ENCODE measurements at regions not wholly inside any gene's neighbourhood (a gene's known extent, or its start where the extent isn't known, plus 50 kb on each side); places are given as distances from the start of the nearest gene placed in this dataset.

DNA sequence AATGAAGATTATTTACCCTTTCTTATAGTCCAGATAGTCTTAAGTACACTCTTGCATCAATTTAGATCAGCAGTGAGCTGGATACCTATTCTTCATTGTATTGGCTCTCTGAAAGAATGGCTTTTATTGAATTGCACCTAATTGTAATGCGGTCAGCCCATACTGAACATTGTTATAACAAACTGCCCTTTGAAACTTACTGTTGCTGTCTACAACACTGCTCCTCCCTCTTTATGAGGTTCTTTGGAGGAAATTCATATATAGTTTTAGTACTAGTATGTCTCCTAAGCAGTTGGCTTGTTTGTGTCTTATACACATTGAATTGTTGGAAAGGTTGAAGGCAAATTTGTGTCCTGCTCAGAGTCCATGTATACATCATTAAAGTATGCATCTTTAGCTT, 66.5 kb upstream of the UGP2 start:
- ATAC-seq (no peak), DNase-seq (ENCODE audit: low spot score in 2 of 2) (no peak)
- no peak overlapping the region for H3K27ac Mint-ChIP-seq
- no peak overlapping the region for H3K4me3 Mint-ChIP-seq
- no peaks in the 10 kb centered on the region for H3K9me3 Mint-ChIP-seq
- H3K36me3 Mint-ChIP-seq: no peaks in the 10 kb centered on the region
- no peaks in the 10 kb centered on the region for H3K4me1 Mint-ChIP-seq

DNA sequence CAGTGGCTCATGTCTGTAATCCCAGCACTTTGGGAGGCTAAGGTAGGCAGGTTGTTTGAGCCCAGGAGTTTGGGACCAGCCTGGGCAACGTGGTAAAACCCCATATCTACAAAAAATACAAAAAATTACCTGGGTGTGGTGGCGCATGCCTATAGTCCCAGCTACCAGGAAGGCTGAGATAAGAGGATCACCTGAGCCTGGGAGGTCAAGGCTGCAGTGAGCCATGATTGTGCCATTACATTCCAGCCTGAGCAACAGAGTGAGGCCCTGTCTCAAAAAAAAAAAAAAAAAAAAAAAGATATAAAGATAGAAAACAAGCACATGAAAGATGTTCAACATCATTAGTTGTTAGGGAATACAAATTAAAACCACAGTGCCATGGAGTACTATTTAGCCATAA, 65.3 kb upstream of the UGP2 start:
- ATAC-seq (no peak), DNase-seq (ENCODE audit: low spot score in 2 of 2) (no peak)
- H3K9me3 Mint-ChIP-seq: no peaks in the 10 kb centered on the region
- no peaks in the 10 kb centered on the region for H3K36me3 Mint-ChIP-seq
- H3K4me1 Mint-ChIP-seq: no peaks in the 10 kb centered on the region
- no peak overlapping the region for H3K4me3 Mint-ChIP-seq
- H3K27ac Mint-ChIP-seq: no peak overlapping the region

DNA sequence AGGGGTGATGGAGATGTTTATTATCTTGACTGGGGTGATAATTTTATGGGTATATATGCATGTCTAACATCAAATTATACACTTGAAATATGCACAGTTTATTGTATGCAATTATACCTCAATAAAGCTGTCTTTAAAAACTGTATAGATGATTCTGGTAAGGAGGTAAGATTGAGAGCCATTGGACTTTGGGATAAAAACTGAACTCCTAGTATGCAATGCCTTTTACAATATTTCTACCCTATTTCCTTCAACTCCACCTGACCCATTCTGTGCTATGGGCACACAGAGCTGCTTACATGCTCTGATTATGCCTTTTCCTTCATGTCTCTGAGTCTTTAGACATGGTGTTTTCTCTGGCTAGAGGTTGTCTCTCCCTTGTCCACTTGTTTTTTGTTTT, 63.9 kb upstream of the UGP2 start:
- H3K4me1 Mint-ChIP-seq: no peaks in the 10 kb centered on the region
- H3K4me3 Mint-ChIP-seq: no peak overlapping the region
- DNase-seq (ENCODE audit: low spot score in 2 of 2) (no peak), ATAC-seq (no peak)
- no peaks in the 10 kb centered on the region for H3K36me3 Mint-ChIP-seq
- no peak overlapping the region for H3K27ac Mint-ChIP-seq
- H3K9me3 Mint-ChIP-seq: no peaks in the 10 kb centered on the region

DNA sequence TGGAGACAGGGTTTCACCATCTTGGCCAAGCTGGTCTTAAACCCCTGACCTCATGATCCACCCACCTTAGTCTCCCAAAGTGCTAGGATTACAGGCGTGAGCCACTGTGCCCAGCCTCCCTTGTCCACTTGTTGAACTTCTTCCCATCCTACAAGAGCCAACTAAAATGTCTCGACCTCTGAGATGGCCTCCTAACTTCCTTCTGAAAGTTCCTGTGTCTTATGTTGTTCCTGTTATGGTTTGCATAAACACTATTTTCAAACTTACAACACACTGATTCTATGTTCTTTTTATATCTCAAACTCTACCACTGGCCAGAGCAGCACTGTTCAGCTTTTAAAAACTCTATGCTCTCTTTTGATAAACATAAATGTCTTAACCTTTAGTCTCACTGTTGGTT, 63.3 kb upstream of the UGP2 start:
- Mint-ChIP-seq H3K4me1 (no peaks in the 10 kb centered on the region), H3K36me3 (no peaks in the 10 kb centered on the region), H3K27ac (no peak overlapping the region), H3K4me3 (no peak overlapping the region), H3K9me3 (no peaks in the 10 kb centered on the region)
- DNase-seq (ENCODE audit: low spot score in 2 of 2): no peak
- no peak for ATAC-seq

DNA sequence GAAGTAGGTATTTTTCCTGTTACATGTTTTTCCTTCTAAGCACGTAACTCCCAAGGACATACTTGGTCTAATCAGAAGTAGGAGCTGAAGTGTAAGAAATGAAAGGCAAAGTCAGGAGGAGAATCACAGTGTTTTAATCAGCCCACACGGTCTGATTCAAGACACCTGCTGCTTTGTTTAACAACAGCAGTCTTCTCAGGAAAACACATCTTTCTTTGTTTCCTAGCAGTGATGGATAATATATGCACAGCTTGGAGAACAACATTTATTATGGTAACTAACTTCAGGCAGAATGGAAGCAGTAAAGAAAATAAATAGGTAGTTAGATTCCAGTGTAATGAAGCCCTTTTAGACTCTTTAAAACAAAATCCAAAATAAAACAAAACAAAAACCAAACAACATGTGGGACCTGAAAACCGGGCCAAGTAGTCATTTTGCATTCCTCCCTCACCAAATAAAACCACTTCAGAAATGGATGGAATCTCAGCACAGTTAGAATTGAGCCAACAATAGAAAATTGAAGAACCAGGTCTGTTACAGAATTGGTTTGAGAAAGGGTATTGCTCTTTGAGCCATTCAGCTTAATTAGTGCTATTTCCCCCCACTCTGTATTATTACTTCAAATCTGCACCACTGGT, 61.1 kb upstream of the UGP2 start:
- Mint-ChIP-seq H3K9me3 (no peaks in the 10 kb centered on the region), H3K36me3 (no peaks in the 10 kb centered on the region), H3K4me3 (no peak overlapping the region), H3K27ac (no peak overlapping the region), H3K4me1 (no peaks in the 10 kb centered on the region)
- DNase-seq (ENCODE audit: low spot score in 2 of 2) (no peak), ATAC-seq (no peak)

DNA sequence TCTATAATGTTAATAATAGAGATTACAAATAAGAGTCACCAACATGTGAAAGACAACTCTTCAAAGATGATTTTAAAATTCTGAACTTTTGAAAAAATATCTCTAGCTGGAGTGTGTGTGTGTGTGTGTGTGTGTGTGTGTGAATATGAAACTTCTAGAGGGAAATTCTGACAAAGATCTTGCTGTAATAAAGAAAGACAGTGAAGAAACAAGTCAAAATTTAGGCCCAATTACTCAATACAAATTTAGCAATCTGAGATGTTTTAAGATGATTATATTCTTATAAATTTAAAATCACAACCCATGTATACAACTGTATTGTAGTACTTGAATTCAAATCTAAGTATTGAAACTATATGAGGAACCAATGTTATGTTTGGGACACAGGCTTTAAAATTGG, 57.2 kb upstream of the UGP2 start:
- Mint-ChIP-seq H3K4me1 (no peaks in the 10 kb centered on the region), H3K36me3 (no peaks in the 10 kb centered on the region), H3K4me3 (no peak overlapping the region), H3K9me3 (no peaks in the 10 kb centered on the region), H3K27ac (no peak overlapping the region)
- no peak for ATAC-seq
- DNase-seq (ENCODE audit: low spot score in 2 of 2): no peak

DNA sequence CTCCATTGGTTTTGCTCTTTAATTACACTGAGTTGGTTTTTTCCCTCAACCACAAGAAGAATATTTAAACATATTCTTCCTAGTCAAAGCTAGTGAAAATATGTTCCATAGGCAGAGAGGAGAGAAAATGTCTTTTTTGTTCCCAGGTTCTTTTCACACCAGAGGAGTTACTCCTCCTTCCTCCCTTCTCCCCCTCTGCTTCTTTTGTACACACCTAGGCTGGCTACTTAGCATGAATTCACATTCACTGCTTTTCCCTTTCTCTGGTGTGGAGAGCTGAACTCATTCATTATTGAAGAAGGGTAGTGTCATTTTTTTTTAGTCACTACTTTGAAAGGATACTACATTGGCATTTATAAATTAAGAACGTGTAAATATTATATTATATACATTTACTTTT, 56.6 kb upstream of the UGP2 start:
- no peak for ATAC-seq
- Mint-ChIP-seq H3K4me1 (peaks cover 2% of the 10 kb centered on the region), H3K36me3 (no peaks in the 10 kb centered on the region), H3K27ac (no peak overlapping the region), H3K4me3 (no peak overlapping the region), H3K9me3 (no peaks in the 10 kb centered on the region)
- DNase-seq (ENCODE audit: low spot score in 2 of 2): no peak

DNA sequence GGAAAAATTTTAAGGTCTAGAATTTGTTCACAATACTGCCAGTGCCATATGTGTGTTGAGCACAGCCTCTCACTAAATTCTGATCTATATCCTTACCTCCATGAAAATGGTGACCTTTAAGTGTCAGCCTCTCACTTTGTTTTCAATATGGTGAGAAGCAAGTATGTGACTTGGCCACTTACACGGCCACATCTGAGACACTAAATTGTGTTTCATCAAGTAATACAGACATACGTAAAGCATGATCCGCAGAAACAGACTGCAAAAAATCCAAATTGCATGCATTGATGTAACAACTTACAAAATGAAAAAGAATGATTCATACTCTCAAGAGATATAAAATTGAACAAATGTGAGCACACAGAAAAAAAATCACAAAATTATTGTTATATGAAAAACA, 55.2 kb upstream of the UGP2 start:
- DNase-seq (ENCODE audit: low spot score in 2 of 2): no peak
- no peak overlapping the region for H3K27ac Mint-ChIP-seq
- no peak for ATAC-seq
- H3K4me1 Mint-ChIP-seq: peaks cover 6% of the 10 kb centered on the region
- no peak overlapping the region for H3K4me3 Mint-ChIP-seq
- no peaks in the 10 kb centered on the region for H3K9me3 Mint-ChIP-seq
- no peaks in the 10 kb centered on the region for H3K36me3 Mint-ChIP-seq

DNA sequence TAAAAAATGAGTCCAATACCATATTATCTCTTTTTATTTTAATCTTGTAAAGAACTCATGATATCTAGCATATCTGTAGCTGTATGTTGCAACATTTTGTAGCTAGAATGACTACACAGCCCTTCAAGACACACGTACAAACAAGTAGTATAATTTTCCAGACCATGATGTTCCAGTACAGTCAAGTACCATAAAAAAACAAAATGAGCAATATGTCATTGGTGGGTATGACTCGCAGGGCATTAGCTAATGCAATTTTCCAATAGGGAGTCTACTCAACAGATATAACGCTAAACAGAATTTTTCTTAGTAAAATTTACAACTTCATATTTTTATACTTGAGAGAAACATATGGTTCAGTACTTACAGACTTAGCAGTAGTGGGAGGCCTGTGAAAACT, 53.6 kb upstream of the UGP2 start:
- Mint-ChIP-seq H3K27ac (no peak overlapping the region), H3K4me1 (peaks cover 13% of the 10 kb centered on the region), H3K36me3 (no peaks in the 10 kb centered on the region), H3K4me3 (no peak overlapping the region), H3K9me3 (peaks cover 2% of the 10 kb centered on the region)
- DNase-seq (ENCODE audit: low spot score in 2 of 2): no peak
- no peak for ATAC-seq

DNA sequence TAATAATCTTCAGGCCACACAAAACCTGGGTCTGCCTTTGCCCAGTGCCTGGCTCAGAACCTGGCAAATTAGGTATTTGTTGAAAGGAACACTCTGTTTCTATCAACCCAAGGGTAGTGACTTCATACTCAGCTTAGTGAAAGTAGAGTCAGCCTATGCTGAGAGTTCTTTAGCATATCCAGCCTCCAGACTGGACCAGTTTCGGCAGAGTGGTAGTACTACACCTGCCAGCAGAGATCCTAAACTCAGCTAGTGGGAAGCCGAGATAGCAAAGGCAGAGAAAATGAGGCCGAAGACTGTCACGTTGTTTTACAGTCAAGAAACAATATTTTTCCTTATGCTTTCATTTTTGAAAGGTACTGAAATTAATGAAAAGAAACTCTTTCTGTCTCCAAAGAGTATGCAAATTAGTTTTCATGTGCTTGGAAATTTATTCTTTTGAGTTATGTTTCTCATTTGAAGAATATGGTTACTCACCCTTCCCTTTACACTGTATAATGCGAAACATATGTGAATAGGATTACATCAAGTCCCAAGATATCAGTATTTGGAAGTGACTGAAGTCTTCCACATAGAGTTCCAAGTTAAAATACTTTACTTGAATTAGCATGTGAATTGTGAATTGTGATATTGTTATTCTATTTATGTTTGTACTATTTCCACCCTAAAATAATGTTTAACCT, 52.2 kb upstream of the UGP2 start:
- H3K36me3 Mint-ChIP-seq: no peaks in the 10 kb centered on the region
- no peak overlapping the region for H3K27ac Mint-ChIP-seq
- no peak for DNase-seq (ENCODE audit: low spot score in 2 of 2)
- no peak overlapping the region for H3K4me3 Mint-ChIP-seq
- peaks cover 2% of the 10 kb centered on the region for H3K9me3 Mint-ChIP-seq
- no peak for ATAC-seq
- peaks cover 13% of the 10 kb centered on the region for H3K4me1 Mint-ChIP-seq

DNA sequence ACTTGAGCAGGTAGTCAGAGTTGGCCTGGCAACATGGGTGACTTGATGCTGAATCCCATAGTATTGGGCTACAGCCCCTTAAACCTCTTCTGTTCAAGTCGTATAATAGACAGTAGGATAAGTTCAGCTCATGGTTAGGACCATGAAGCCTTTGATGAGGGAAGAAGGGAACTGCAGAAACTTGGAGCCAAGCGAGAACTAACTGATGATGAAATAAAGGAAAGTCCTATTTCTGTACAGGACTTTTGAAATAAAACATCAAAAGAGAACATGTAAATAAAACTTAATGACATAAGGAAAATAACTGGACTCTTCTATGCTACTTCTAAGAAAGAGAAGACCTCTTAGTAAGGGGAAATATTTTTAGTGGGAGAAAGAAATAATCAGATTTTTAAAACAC, 51.2 kb upstream of the UGP2 start:
- peaks cover 2% of the 10 kb centered on the region for H3K9me3 Mint-ChIP-seq
- H3K4me3 Mint-ChIP-seq: no peak overlapping the region
- H3K27ac Mint-ChIP-seq: no peak overlapping the region

DNA sequence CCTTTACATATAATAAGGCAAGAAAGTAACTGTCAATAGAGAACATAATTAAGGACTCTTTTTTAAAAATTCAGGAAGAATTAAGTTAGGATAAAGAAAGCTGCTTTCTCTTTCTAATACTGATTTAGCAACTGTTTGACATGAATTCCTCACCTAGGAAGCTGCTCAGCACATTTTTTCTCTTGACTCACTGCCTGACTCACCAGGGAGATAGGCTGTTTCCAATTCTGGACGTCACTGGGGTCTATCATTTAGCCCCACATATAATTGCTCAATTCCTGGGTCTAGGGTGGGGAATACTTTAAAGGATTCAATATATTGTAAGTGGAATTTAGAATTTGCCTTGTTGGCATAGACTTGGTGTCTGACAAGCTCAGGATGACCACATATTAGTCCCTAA, 50.8 kb upstream of the UGP2 start:
- Mint-ChIP-seq H3K36me3 (no peaks in the 10 kb centered on the region), H3K9me3 (peaks cover 2% of the 10 kb centered on the region), H3K27ac (no peak overlapping the region), H3K4me3 (no peak overlapping the region), H3K4me1 (peaks cover 13% of the 10 kb centered on the region)
- DNase-seq (ENCODE audit: low spot score in 2 of 2) (no peak), ATAC-seq (no peak)

More for the DNA sequence above, 51.2 kb upstream of the UGP2 start:
- no peak for DNase-seq (ENCODE audit: low spot score in 2 of 2)
- H3K4me1 Mint-ChIP-seq: peaks cover 13% of the 10 kb centered on the region
- no peak for ATAC-seq
- H3K36me3 Mint-ChIP-seq: no peaks in the 10 kb centered on the region

DNA sequence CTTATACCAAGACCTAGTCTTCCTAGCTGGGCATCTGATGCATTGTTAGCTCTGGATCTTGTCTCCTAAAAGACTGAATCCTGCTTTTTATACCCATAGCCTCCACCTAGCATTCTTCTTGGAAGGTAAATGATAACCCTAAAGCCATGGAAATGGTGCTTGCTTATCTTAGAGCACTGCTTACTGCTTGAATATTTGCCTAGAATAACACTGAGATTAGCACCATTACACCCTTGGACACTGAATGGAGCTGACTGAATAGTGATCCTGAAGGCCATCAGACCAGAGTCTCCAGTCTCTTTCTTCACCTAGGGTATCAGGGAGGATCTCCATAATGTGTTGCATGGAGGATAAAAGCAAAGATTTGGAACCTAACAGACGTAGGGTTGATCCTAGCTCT, 50.3 kb upstream of the UGP2 start:
- H3K36me3 Mint-ChIP-seq: no peaks in the 10 kb centered on the region
- H3K4me1 Mint-ChIP-seq: peaks cover 13% of the 10 kb centered on the region
- DNase-seq (ENCODE audit: low spot score in 2 of 2): no peak
- no peak for ATAC-seq
- no peak overlapping the region for H3K4me3 Mint-ChIP-seq
- no peak overlapping the region for H3K27ac Mint-ChIP-seq
- peaks cover 2% of the 10 kb centered on the region for H3K9me3 Mint-ChIP-seq

All from stimulated activated effector memory CD8-positive, alpha-beta T cell treated with anti-CD3 and anti-CD28 coated beads, Interleukin-12 subunit alpha, Interleukin-12 subunit beta, amount 100 ng/mL, for 72 hours (primary cell).